Occipital lobe (tissue), 1 donor: ENCODE measurements at regions not wholly inside any gene's neighbourhood (a gene's known extent, or its start where the extent isn't known, plus 50 kb on each side); places are given as distances from the start of the nearest gene placed in this dataset.

Source experiments
- DNase-seq: peaks from one replicate; lab custom pipeline; 2025; lab: John Stamatoyannopoulos, UW

- DNase-seq: no peak
Measured at GRCh38 chr19:29263305-29264135, 50.6 kb upstream of the UQCRFS1 start.

- DNase-seq: no peak
Measured at GRCh38 chr19:29264897-29265296, 51.9 kb upstream of the UQCRFS1 start.

- DNase-seq: no peak
Measured at GRCh38 chr19:29265436-29265835, 52.5 kb upstream of the UQCRFS1 start.

GRCh38 chr19:29266001-29266400, 53.0 kb upstream of the UQCRFS1 start:
- no peak for DNase-seq

GRCh38 chr19:29266603-29267002, 53.7 kb upstream of the UQCRFS1 start:
- DNase-seq: no peak

- DNase-seq: no peak
Measured at GRCh38 chr19:29267701-29268100, 54.8 kb upstream of the UQCRFS1 start.

- DNase-seq: no peak
Measured at GRCh38 chr19:29268103-29268502, 55.2 kb upstream of the UQCRFS1 start.

GRCh38 chr19:29268721-29269393, 55.9 kb upstream of the UQCRFS1 start:
- no peak for DNase-seq

GRCh38 chr19:29269641-29270040, 56.7 kb upstream of the UQCRFS1 start:
- no peak for DNase-seq

- DNase-seq: no peak
Measured at GRCh38 chr19:29271341-29271740, 58.4 kb upstream of the UQCRFS1 start.

GRCh38 chr19:29271911-29272310, 59.0 kb upstream of the UQCRFS1 start:
- no peak for DNase-seq

GRCh38 chr19:29273000-29273640, 60.2 kb upstream of the UQCRFS1 start:
- no peak for DNase-seq

- no peak for DNase-seq
Measured at GRCh38 chr19:29275266-29275665, 62.3 kb upstream of the UQCRFS1 start.

- no peak for DNase-seq
Measured at GRCh38 chr19:29277102-29277501, 64.2 kb upstream of the UQCRFS1 start.

GRCh38 chr19:29278716-29279115, 65.8 kb upstream of the UQCRFS1 start:
- DNase-seq: no peak

GRCh38 chr19:29283366-29283765, 70.4 kb upstream of the UQCRFS1 start:
- DNase-seq: no peak

GRCh38 chr19:29285187-29285687, 72.3 kb upstream of the UQCRFS1 start:
- no peak for DNase-seq

- no peak for DNase-seq
Measured at GRCh38 chr19:29285878-29286277, 72.9 kb upstream of the UQCRFS1 start.

GRCh38 chr19:29287061-29287460, 74.1 kb upstream of the UQCRFS1 start:
- no peak for DNase-seq

GRCh38 chr19:29288256-29288655, 75.3 kb upstream of the UQCRFS1 start:
- DNase-seq: no peak

- DNase-seq: no peak
Measured at GRCh38 chr19:29289020-29289419, 76.1 kb upstream of the UQCRFS1 start.

- DNase-seq: no peak
Measured at GRCh38 chr19:29290853-29291252, 77.9 kb upstream of the UQCRFS1 start.
